Adrenal gland (tissue), 9 donors: ENCODE measurements at regions not wholly inside any gene's neighbourhood (a gene's known extent, or its start where the extent isn't known, plus 50 kb on each side); places are given as distances from the start of the nearest gene placed in this dataset.

Experiments
- DNase-seq, 7 donors: peaks; one replicate each; pipeline ENCODE4 v3.0.0-alpha.2; 2019 to 2020
- H3K27ac ChIP-seq, 5 donors: fragments of 200-600 bp; sonication (generic) in 4 of 5; 1 replicate in 3 of 5; 2 replicates in 2 of 5; pipeline versions ENCODE4 v1.5.1 to v1.8.0; 2016 to 2020; ENCODE audit warnings: mild to moderate bottlenecking in 1 of 5
- H3K27me3 ChIP-seq: fragments of 200-600 bp; 2 replicates; pipeline ENCODE4 v1.8.0; 2021
- H3K36me3 ChIP-seq, 2 donors: fragments of 200-600 bp; replicated peaks in 1 of 2; 1 replicate in 1 of 2; 2 replicates in 1 of 2; pipeline versions ENCODE4 v1.5.1 to v1.8.0; 2018 to 2022
- H3K4me1 ChIP-seq, 2 donors: fragments of 200-600 bp; replicated peaks in 1 of 2; 1 replicate in 1 of 2; 2 replicates in 1 of 2; pipeline versions ENCODE4 v1.5.1 to v1.8.0; 2018 to 2021
- H3K4me3 ChIP-seq, 4 donors: fragments of 200-600 bp; sonication (generic) in 3 of 4; one replicate each; pipeline ENCODE4 v1.5.1; 2016 to 2018
- H3K9me3 ChIP-seq, 3 donors: fragments of 200-600 bp; sonication (generic) in 1 of 3; replicated peaks in 1 of 3; 1 replicate in 2 of 3; 2 replicates in 1 of 3; pipeline versions ENCODE4 v1.5.1 to v1.8.0; 2016 to 2021
- CTCF ChIP-seq, 6 experiments: fragments of 450-650 bp in 4 of 6; fragments of 200-600 bp in 2 of 6; sonication (generic) in 1 of 6; IDR thresholded peaks; 1 replicate in 5 of 6; 2 replicates in 1 of 6; pipeline versions ENCODE4 v1.5.1 to v1.8.0; 2016 to 2021; ENCODE audit warnings: antibody characterized with exemption in 6 of 6, mild to moderate bottlenecking in 2 of 6, moderate library complexity in 1 of 6
- POLR2A ChIP-seq, 2 donors: fragments of 450-650 bp; IDR thresholded peaks; one replicate each; pipeline ENCODE4 v1.6.1; 2017; ENCODE audit warnings: antibody characterized with exemption in 2 of 2, mild to moderate bottlenecking in 2 of 2, moderate library complexity in 1 of 2
- WGBS, 4 donors: extraction: QIAGEN DNeasy Blood & Tissue Kit in 2 of 4; methylation state at CpG; one replicate each; pipeline versions ENCODE4 v1.1.5 to v1.1.7; 2013 to 2017; 5-methylcytosine and 5-hydroxymethylcytosine counted together
- intact Hi-C, 2 donors: fragments of 100-400 bp; cut with DNase I; formaldehyde crosslinking; loops; one replicate each; pipeline versions ENCODE4 v1.14.1 to v1.15.0; 2022 to 2023
- donor health status: healthy with polysubstance abuse.
- donor health status: Bipolar disorder and iron deficiency.
- donor health status: DM: yes; HTN: yes; CAD: no.
- donor health status: DM: no; HTN: no; CAD: no.
- donor health status: DM: no; HTN: no; CAD: no.

DNA sequence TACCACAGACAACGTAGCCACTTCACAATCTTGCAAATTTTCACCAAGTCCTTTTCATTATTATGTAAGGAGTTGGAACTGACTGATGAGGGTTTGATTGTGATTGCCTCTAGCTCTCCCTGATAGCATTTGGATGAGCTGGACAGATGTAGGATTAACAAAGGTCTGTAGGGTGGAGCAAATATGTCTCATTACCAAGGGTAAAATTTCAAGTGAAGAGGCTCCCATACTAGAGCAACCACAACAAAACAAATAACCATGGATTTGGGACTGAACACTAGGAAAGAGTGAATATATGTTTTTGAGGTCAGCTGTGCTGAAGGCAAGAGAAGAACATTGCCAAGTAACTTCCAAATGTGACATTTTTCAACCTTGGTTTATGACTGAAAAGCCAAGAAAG is 281.7 kb downstream of the NEBL start:
- intact Hi-C loops = no loop called here
- Histone ChIP-seq H3K9me3 (no peaks in the 10 kb centered on the region), H3K36me3 (no peaks in the 10 kb centered on the region), H3K4me1 (no peaks in the 10 kb centered on the region), H3K4me3 (no peak overlapping the region), H3K27ac (no peak overlapping the region), H3K27me3 (no peaks in the 10 kb centered on the region)
- WGBS, 4 donors = 83 to 88% (median 87%) methylated on average over 1 of the region's 1 CpG
- DNase-seq = no peak
- TF ChIP-seq POLR2A (IDR thresholded peaks at IDR 0.05) (no peak), CTCF (IDR thresholded peaks at IDR 0.05) (no peak)

- WGBS, 4 donors = 86 to 92% (median 88%) methylated on average over 3 of the region's 3 CpGs
- TF ChIP-seq POLR2A (IDR thresholded peaks at IDR 0.05) (no peak), CTCF (IDR thresholded peaks at IDR 0.05) (no peak)
- DNase-seq = no peak
- intact Hi-C loops = no loop called here
- Histone ChIP-seq H3K4me1 (no peaks in the 10 kb centered on the region), H3K27ac (no peak overlapping the region), H3K9me3 (no peaks in the 10 kb centered on the region), H3K27me3 (no peaks in the 10 kb centered on the region), H3K4me3 (no peak overlapping the region), H3K36me3 (no peaks in the 10 kb centered on the region)
Measured at GRCh38 chr10:20614911-20615310, 282.2 kb downstream of the NEBL start.

DNA sequence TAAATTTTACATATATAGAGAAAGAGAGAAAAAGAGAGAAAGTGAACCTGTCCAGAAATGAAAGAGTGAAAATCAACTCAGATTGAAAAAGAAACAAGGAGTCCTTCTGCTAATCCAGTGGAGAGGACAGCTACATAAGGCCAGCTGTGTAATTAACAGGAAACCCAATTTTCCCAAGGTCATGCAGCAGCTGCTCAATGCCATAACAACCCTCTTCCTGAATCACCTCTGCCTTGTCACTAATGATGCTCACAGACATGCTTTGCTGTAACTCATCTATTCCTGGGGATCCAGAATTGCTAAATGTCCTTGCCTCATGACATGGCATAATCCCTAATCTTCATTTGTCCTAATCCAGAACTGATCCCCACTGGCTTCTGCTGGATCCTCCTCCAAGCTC is 288.6 kb downstream of the NEBL start:
- no peak overlapping the region for H3K4me3 ChIP-seq
- no peak overlapping the region for H3K27ac ChIP-seq
- H3K9me3 ChIP-seq = no peaks in the 10 kb centered on the region
- intact Hi-C loops = no loop called here
- H3K4me1 ChIP-seq = no peaks in the 10 kb centered on the region
- no peaks in the 10 kb centered on the region for H3K27me3 ChIP-seq
- DNase-seq = no peak
- TF ChIP-seq POLR2A (IDR thresholded peaks at IDR 0.05) = no peak
- TF ChIP-seq CTCF (IDR thresholded peaks at IDR 0.05) = no peak
- no peaks in the 10 kb centered on the region for H3K36me3 ChIP-seq

GRCh38 chr10:20606985-20607384 is 290.1 kb downstream of the NEBL start:
- TF ChIP-seq POLR2A (IDR thresholded peaks at IDR 0.05) (no peak), CTCF (IDR thresholded peaks at IDR 0.05) (no peak)
- intact Hi-C loops = no loop called here

More at GRCh38 chr10:20606985-20607384, 290.1 kb downstream of the NEBL start:
- DNase-seq = no peak
- 67 to 75% (median 71%) methylated on average over 5 of the region's 5 CpGs for WGBS, 4 donors
- Histone ChIP-seq H3K9me3 (no peaks in the 10 kb centered on the region), H3K27me3 (no peaks in the 10 kb centered on the region), H3K4me1 (no peaks in the 10 kb centered on the region), H3K27ac (no peak overlapping the region), H3K36me3 (no peaks in the 10 kb centered on the region), H3K4me3 (no peak overlapping the region)
